Right lobe of liver (tissue), 4 donors: ENCODE measurements at regions not wholly inside any gene's neighbourhood (a gene's known extent, or its start where the extent isn't known, plus 50 kb on each side); places are given as distances from the start of the nearest gene placed in this dataset.

ENCODE experiments used
- POLR2A ChIP-seq: fragments of 450-650 bp; IDR thresholded peaks from one replicate; pipeline ENCODE4 v1.6.1; 2017; ENCODE audit warnings: antibody characterized with exemption, mild to moderate bottlenecking
- TF ChIP-seq, protein P1 (sequence below), 4 donors: fragments of 200-600 bp in 3 of 4; fragments of 450-650 bp in 1 of 4; IDR thresholded peaks; one replicate each; pipeline versions ENCODE4 v1.5.1 to v1.8.0; 2016 to 2022; ENCODE audit warnings: antibody characterized with exemption in 4 of 4, mild to moderate bottlenecking in 2 of 4
- donor health status: DM: no; HTN: no; CAD: no.
- donor health status: DM: no; HTN: no; CAD: no.
- donor health status: DM: no; HTN: yes; CAD: no.

DNA sequence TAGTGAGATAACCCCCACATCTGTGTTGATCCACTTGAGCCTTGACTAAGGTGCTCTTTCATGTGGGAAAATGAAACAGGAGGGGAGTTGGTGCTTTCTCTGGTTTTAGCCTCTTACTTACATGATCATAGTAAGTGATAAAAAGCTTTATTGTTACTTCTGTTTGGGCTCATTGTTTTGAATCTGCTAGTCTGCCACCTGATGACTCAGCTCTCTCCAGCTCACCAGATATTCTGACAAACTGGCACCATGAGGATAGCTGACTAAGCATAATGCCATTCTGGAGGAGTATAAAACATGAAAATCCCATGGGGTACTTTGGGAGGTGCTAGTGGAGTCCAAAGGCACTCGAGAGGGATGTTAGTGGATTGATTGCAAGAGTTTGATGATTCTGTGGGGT, 824.0 kb downstream of the RAPGEF2 start:
- TF ChIP-seq POLR2A, result no peak
- TF ChIP-seq, protein P1, sequence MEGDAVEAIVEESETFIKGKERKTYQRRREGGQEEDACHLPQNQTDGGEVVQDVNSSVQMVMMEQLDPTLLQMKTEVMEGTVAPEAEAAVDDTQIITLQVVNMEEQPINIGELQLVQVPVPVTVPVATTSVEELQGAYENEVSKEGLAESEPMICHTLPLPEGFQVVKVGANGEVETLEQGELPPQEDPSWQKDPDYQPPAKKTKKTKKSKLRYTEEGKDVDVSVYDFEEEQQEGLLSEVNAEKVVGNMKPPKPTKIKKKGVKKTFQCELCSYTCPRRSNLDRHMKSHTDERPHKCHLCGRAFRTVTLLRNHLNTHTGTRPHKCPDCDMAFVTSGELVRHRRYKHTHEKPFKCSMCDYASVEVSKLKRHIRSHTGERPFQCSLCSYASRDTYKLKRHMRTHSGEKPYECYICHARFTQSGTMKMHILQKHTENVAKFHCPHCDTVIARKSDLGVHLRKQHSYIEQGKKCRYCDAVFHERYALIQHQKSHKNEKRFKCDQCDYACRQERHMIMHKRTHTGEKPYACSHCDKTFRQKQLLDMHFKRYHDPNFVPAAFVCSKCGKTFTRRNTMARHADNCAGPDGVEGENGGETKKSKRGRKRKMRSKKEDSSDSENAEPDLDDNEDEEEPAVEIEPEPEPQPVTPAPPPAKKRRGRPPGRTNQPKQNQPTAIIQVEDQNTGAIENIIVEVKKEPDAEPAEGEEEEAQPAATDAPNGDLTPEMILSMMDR (IDR thresholded peaks at IDR 0.05), result no peak
